ENCODE measurements at regions not wholly inside any gene's neighbourhood (a gene's known extent, or its start where the extent isn't known, plus 50 kb on each side); places are given as distances from the start of the nearest gene placed in this dataset.

DNA sequence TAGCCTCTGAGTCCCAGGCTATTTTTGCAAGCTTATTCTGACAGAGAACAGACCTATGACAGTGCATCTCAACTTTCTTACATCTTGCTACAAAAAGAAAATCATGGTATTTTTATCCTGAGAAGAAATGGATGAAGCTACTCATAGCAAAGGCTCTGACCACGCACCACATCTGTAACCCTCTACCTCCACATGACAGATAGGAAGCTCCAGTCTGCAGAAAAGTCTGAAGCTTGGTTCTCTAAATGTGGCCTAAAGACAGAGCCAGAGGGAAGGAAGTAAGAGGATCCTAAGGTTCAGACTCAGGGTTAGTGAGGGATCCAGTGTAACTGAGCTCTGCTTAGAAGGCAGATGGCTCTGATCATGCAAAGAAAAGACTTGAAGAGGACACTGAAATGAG is 58.4 kb upstream of the ABCB5 start:
- DNase-seq: no peak
- Mint-ChIP-seq H3K27me3 (ENCODE audit: low read depth) (no peaks in the 10 kb centered on the region), H3K36me3 (ENCODE audit: insufficient read depth in 1 of 3, low read depth in 3 of 3) (no peaks in the 10 kb centered on the region), H3K4me1 (peaks cover 3 to 8% of the 10 kb centered on the region in 2 experiments), H3K4me3 (no peak overlapping the region), H3K27ac (no peak overlapping the region), H3K9me3 (no peaks in the 10 kb centered on the region)
- no peak overlapping the region for H3K56ac ChIP-seq (ENCODE audit: insufficient read length, low read depth, low read length)
- no peak overlapping the region for H2BK15ac ChIP-seq (ENCODE audit: low read depth, low read length)
- no peaks in the 10 kb centered on the region for H3K9me3 ChIP-seq (ENCODE audit: control insufficient read depth, low read depth, low read length)
- no peak overlapping the region for H2AK5ac ChIP-seq (ENCODE audit: insufficient read length, low read length)
- no peak overlapping the region for H3K27ac ChIP-seq (ENCODE audit: insufficient read length, low read depth, low read length)
- WGBS (ENCODE audit: extremely low coverage, insufficient read length, low lambda C conversion rate): no CpG with 5 or more reads among the region's 1 CpG
- no peaks in the 10 kb centered on the region for H4K20me1 ChIP-seq (ENCODE audit: control insufficient read depth, insufficient read depth, insufficient read length)
- H2BK20ac ChIP-seq (ENCODE audit: low read depth, low read length, poor library complexity, severe bottlenecking): no peak overlapping the region
- H4K8ac ChIP-seq (replicated peaks; ENCODE audit: insufficient read length, low read depth, low read length): no peak overlapping the region
- H3K79me1 ChIP-seq (ENCODE audit: insufficient read depth, low read depth, low read length, poor library complexity, severe bottlenecking): no peaks in the 10 kb centered on the region
- no peak overlapping the region for H3K4ac ChIP-seq (ENCODE audit: low read depth, low read length)
- no peaks in the 10 kb centered on the region for H3K79me2 ChIP-seq (ENCODE audit: insufficient read depth, low read length)
- H4K91ac ChIP-seq (ENCODE audit: insufficient read length, low read depth, low read length): no peak overlapping the region
- no peak overlapping the region for H2BK12ac ChIP-seq (ENCODE audit: insufficient read length, low read depth, low read length)
- no peak overlapping the region for H3K4me2 ChIP-seq (ENCODE audit: insufficient read depth, insufficient read length, low read length)
- no peaks in the 10 kb centered on the region for H3K4me1 ChIP-seq (ENCODE audit: insufficient read depth, low read length)
- no peak overlapping the region for H2BK5ac ChIP-seq (ENCODE audit: insufficient read length, low read length)
- no peaks in the 10 kb centered on the region for H3K27me3 ChIP-seq (ENCODE audit: insufficient read depth, low read length)
- H2AFZ ChIP-seq (ENCODE audit: low read length): no peak overlapping the region
- H3K23ac ChIP-seq (ENCODE audit: insufficient read length, low read depth, low read length): no peak overlapping the region
- H3K18ac ChIP-seq (ENCODE audit: insufficient read length, low read depth, low read length): no peak overlapping the region
- H3K9ac ChIP-seq (ENCODE audit: extremely low read depth, insufficient read length, low read length): no peak overlapping the region
- H3K14ac ChIP-seq (ENCODE audit: insufficient read depth, low read length): no peak overlapping the region
- no peak overlapping the region for H2BK120ac ChIP-seq (ENCODE audit: low read depth, low read length, poor library complexity, severe bottlenecking)
- TF ChIP-seq, protein P1, sequence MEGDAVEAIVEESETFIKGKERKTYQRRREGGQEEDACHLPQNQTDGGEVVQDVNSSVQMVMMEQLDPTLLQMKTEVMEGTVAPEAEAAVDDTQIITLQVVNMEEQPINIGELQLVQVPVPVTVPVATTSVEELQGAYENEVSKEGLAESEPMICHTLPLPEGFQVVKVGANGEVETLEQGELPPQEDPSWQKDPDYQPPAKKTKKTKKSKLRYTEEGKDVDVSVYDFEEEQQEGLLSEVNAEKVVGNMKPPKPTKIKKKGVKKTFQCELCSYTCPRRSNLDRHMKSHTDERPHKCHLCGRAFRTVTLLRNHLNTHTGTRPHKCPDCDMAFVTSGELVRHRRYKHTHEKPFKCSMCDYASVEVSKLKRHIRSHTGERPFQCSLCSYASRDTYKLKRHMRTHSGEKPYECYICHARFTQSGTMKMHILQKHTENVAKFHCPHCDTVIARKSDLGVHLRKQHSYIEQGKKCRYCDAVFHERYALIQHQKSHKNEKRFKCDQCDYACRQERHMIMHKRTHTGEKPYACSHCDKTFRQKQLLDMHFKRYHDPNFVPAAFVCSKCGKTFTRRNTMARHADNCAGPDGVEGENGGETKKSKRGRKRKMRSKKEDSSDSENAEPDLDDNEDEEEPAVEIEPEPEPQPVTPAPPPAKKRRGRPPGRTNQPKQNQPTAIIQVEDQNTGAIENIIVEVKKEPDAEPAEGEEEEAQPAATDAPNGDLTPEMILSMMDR (conservative IDR thresholded peaks at IDR 0.05): no peak
- no peak overlapping the region for H3T11ph ChIP-seq (ENCODE audit: low read length)
- H3K23me2 ChIP-seq (ENCODE audit: insufficient read length, low read depth, low read length, poor library complexity, severe bottlenecking): no peaks in the 10 kb centered on the region
- no peak overlapping the region for H4K5ac ChIP-seq (ENCODE audit: insufficient read length, low read depth, low read length)
